ENCODE measurements at regions not wholly inside any gene's neighbourhood (a gene's known extent, or its start where the extent isn't known, plus 50 kb on each side); places are given as distances from the start of the nearest gene placed in this dataset.

DNA sequence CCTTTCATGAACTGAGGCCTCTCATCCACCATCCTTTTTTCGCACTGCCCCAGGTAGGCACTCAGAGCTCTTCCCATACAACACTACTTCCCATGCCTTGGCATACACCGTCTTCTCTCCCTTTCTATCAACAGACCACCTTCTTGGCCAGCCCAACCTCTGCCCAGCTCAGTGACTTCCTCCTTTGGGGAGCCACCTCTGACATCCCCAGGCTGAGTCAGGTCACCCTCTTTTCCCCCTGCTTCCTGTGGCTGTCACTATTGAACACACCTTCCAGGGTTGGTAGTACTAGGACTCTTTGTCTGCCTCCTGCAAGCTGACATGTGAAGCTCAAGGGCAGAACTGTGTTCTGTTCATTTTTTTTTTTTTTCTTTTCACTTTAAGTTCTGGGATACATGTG, 283.2 kb downstream of the SETD4 start:
- no peak for DNase-seq (ENCODE audit: insufficient read length, low spot score)
- no peak for FAIRE-seq
- no peak for TF ChIP-seq POLR2A (IDR thresholded peaks at IDR 0.05; ENCODE audit: low read depth, low read length)

GRCh38 chr21:35775778-35776544, 284.4 kb downstream of the SETD4 start:
- TF ChIP-seq POLR2A (IDR thresholded peaks at IDR 0.05; ENCODE audit: low read depth, low read length), result no peak
- DNase-seq (ENCODE audit: insufficient read length, low spot score) (no peak), FAIRE-seq (no peak)

DNA sequence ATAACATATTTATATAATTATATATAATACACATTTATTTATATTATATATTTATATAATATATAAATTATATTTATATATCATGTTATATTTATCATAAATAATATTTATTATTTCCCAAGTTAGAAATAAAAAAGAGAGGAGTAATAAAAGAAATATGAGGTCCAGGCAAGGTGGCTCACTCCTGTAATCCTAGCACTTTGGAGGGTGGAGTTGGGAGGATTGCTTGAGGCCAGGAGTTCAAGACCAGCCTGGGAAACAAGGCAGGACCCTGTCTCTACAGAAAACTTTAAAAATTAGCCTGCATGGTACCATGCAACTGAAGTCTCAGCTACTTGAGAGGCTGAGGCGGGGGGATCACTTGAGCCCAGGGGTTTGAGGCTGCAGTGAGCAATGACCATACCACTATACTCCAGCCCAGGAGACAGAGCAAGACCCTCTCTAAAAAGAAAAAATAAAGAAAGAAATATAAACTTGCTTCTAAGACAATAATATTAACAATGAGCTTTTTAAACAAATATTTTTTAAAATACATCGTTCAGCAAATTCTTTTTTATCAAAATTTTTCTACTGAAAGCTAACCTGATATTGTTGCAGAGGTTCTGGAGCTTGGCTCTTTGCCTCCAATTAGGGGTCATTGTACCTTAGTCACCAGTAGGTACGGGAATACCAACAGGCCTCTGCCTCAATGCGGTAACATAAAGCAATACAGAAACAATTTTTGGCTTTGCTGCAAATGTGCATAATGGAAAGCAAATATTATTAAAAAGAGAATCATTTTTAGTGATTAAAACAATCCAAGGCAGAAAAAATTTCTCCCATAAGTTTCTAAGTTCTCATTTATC, 290.0 kb downstream of the SETD4 start:
- no peak for FAIRE-seq

DNA sequence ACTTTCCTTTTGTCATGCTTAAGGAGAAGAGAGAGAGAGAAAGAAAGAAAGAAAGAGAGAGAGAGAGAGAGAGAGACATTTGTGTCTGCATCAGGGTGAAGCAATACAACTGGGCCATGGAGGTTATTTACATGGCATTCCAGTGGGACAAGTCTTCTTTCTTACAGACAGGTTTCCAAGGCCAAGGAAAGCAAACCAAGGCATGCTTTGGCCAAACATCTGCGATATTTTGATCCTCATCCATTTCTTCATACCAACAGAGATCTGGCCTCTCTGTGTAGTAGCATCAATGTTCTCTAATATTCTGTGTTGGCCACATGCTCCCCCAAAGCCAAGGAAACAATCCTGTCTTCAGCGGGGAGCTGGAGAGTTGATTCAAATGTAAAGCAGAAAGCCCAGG, 292.1 kb downstream of the SETD4 start:
- FAIRE-seq, result no peak
- no peak for TF ChIP-seq POLR2A (IDR thresholded peaks at IDR 0.05; ENCODE audit: low read depth, low read length)

More for the DNA sequence above, 290.0 kb downstream of the SETD4 start:
- TF ChIP-seq POLR2A (IDR thresholded peaks at IDR 0.05; ENCODE audit: low read depth, low read length), result no peak
- no peak for DNase-seq (ENCODE audit: insufficient read length, low spot score)

GRCh38 chr21:35764586-35764985, 295.7 kb downstream of the SETD4 start:
- no peak for FAIRE-seq
- TF ChIP-seq POLR2A (IDR thresholded peaks at IDR 0.05; ENCODE audit: low read depth, low read length), result no peak
- no peak for DNase-seq (ENCODE audit: insufficient read length, low spot score)

More for the DNA sequence above, 292.1 kb downstream of the SETD4 start:
- DNase-seq (ENCODE audit: insufficient read length, low spot score), result no peak

DNA sequence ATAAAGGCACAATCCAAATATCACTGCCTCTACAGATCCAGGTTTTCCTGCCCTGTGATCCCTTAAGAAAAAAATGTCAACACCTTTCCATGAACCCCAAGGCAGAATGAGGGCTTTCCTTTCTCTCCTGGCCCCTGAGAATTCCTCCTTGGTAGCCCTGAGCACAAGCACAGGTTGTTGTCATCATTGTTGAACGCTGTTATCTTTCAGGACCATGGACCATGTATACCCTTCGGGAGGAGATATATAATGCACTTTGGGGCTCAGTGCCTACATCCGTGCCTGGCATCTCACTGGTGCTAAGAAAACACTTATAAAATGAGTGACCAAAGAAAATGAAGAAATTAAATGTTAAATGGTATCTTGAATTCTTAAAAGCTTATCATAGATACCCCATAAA, 296.2 kb downstream of the SETD4 start:
- TF ChIP-seq POLR2A (IDR thresholded peaks at IDR 0.05; ENCODE audit: low read depth, low read length), result no peak
- FAIRE-seq (no peak), DNase-seq (ENCODE audit: insufficient read length, low spot score) (no peak)

- no peak for TF ChIP-seq POLR2A (IDR thresholded peaks at IDR 0.05; ENCODE audit: low read depth, low read length)
- FAIRE-seq, result no peak
- DNase-seq (ENCODE audit: insufficient read length, low spot score), result no peak
Observed at GRCh38 chr21:35754583-35754982, 305.7 kb downstream of the SETD4 start.

GRCh38 chr21:35753308-35753707, 307.0 kb downstream of the SETD4 start:
- FAIRE-seq, result no peak
- no peak for DNase-seq (ENCODE audit: insufficient read length, low spot score)
- TF ChIP-seq POLR2A (IDR thresholded peaks at IDR 0.05; ENCODE audit: low read depth, low read length), result no peak

DNA sequence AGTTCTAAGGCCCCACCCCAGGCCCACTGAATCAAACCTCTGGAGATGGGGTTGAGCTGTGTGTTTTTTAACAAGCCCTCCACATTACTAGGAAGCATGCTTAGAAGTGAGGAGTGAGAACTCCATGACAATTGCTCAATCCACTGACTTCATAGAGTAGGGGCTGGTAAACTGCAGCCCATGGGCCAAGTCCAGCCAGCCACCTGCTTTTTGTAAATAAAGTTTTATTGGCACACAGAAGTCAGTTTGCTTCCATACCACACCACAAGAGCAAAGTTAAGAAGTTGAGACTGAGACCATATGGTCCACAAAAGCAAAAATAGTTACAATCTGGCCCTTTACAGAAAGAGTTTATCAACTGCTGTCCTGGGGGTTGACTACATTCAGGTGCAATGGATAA, 309.2 kb downstream of the SETD4 start:
- no peak for FAIRE-seq
- TF ChIP-seq POLR2A (IDR thresholded peaks at IDR 0.05; ENCODE audit: low read depth, low read length), result no peak
- no peak for DNase-seq (ENCODE audit: insufficient read length, low spot score)

- FAIRE-seq (no peak), DNase-seq (ENCODE audit: insufficient read length, low spot score) (no peak)
- TF ChIP-seq POLR2A (IDR thresholded peaks at IDR 0.05; ENCODE audit: low read depth, low read length), result no peak
Observed at GRCh38 chr21:35749904-35750303, 310.4 kb downstream of the SETD4 start.

DNA sequence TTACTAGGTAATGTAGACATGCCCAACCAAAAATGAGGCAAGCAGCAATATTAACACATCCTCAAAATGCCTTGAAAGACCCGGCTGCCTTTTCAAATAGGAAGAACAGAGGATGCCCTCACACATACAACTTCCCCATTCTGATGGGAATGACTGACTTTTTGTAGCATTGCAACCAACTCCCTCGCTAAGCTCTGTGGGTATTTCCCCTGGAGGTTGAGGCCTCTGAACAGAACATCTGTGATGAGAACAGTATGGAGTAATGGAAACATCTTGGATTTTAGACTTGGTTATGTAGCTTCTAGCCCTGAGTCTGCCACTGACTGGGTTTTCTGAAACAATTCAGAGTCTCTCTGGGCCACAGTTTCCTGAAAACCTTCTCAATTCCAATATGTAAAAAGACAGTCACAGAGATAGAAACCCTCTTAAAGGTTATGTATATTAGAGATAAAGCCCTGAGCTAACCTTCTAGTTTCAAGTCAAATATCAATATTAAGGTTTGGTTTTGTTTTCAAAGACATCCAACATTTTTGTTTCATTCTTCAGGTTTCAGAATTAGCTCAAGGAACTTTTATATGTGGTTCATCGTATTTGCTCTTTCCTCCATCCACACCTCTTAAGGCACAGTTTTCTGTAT, 311.5 kb downstream of the SETD4 start:
- DNase-seq (ENCODE audit: insufficient read length, low spot score) (no peak), FAIRE-seq (no peak)
- TF ChIP-seq POLR2A (IDR thresholded peaks at IDR 0.05; ENCODE audit: low read depth, low read length), result no peak

- DNase-seq (ENCODE audit: insufficient read length, low spot score) (no peak), FAIRE-seq (no peak)
- no peak for TF ChIP-seq POLR2A (IDR thresholded peaks at IDR 0.05; ENCODE audit: low read depth, low read length)
Observed at GRCh38 chr21:35743571-35743970, 316.8 kb downstream of the SETD4 start.

DNA sequence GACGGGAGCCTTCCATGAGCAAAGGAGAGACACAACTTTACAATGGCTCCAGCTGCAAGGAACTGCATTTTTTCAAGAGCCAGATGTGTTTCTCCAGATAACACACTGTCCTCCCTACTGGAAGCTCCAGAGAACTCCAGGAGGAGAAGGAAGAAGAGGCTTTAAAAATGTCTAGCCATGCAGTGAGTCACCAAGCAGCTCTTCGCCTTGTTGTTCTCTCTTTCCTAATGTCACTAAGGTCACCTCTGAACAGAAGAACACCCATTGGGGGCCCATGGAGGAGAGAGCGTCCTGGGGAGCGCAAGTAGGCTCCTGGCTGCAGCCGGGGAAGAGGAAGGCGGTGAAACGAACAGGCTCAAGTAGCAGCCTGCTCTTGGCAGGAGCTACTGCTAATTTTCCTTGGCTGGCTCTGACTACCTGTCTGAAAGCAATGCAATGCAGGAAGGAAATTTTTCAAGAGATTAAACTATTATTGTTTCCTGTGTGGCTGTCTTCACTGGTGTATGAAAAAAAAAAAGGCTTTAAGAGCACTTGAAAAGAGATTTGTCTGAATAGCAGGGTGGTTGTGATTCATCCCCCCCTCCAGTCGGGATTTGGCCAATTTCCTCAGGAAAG, 321.9 kb downstream of the SETD4 start:
- FAIRE-seq (no peak), DNase-seq (ENCODE audit: insufficient read length, low spot score) (peak; percentile 9)
- TF ChIP-seq POLR2A (IDR thresholded peaks at IDR 0.05; ENCODE audit: low read depth, low read length), result no peak

- DNase-seq (ENCODE audit: insufficient read length, low spot score), result no peak
- TF ChIP-seq POLR2A (IDR thresholded peaks at IDR 0.05; ENCODE audit: low read depth, low read length), result no peak
- FAIRE-seq, result no peak
Observed at GRCh38 chr21:35737899-35738346, 322.4 kb downstream of the SETD4 start.
